Tibial nerve (tissue), 4 donors: ENCODE measurements at regions not wholly inside any gene's neighbourhood (a gene's known extent, or its start where the extent isn't known, plus 50 kb on each side); places are given as distances from the start of the nearest gene placed in this dataset.

Source experiments
- EP300 ChIP-seq, 2 donors: sonication (generic); formaldehyde crosslinking; IDR thresholded peaks; one replicate each; pipeline ENCODE4 v1.6.1; 2017; ENCODE audit warnings: antibody characterized with exemption in 2 of 2, mild to moderate bottlenecking in 1 of 2
- POLR2A ChIP-seq, 2 donors: fragments of 450-650 bp; IDR thresholded peaks; one replicate each; pipeline ENCODE4 v1.6.1; 2017; ENCODE audit warnings: antibody characterized with exemption in 2 of 2, mild to moderate bottlenecking in 2 of 2, moderate library complexity in 2 of 2
- TF ChIP-seq, protein P1 (sequence below), 5 experiments: fragments of 200-600 bp in 3 of 5; fragments of 450-650 bp in 2 of 5; sonication (generic) in 3 of 5; IDR thresholded peaks; one replicate each; pipeline ENCODE4 v1.5.1; 2016 to 2019; ENCODE audit warnings: antibody characterized with exemption in 5 of 5, mild to moderate bottlenecking in 3 of 5, moderate library complexity in 2 of 5

DNA sequence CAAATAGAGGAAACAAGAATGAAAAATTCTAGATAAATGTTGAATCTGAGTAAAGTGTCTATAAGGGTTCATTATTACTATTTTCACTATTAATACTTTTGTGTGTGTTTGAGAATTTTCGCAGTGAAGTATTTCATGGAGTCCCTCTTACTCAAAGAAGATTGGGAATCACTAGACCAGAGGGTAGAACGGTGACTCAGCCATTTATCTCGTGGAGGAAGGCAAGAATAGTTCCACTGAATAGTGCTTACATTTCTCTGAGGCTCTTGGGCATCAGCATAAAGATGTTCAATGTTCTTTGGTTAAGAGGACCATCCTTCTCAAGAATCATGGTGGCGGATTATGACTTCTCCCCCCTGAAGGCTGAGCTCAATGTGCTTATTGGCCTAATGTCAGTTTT lies 376.7 kb upstream of the ARID1B start:
- TF ChIP-seq EP300 (IDR thresholded peaks at IDR 0.05), result no peak
- no peak for TF ChIP-seq POLR2A (IDR thresholded peaks at IDR 0.05)
- TF ChIP-seq, protein P1, sequence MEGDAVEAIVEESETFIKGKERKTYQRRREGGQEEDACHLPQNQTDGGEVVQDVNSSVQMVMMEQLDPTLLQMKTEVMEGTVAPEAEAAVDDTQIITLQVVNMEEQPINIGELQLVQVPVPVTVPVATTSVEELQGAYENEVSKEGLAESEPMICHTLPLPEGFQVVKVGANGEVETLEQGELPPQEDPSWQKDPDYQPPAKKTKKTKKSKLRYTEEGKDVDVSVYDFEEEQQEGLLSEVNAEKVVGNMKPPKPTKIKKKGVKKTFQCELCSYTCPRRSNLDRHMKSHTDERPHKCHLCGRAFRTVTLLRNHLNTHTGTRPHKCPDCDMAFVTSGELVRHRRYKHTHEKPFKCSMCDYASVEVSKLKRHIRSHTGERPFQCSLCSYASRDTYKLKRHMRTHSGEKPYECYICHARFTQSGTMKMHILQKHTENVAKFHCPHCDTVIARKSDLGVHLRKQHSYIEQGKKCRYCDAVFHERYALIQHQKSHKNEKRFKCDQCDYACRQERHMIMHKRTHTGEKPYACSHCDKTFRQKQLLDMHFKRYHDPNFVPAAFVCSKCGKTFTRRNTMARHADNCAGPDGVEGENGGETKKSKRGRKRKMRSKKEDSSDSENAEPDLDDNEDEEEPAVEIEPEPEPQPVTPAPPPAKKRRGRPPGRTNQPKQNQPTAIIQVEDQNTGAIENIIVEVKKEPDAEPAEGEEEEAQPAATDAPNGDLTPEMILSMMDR (IDR thresholded peaks at IDR 0.05), result no peak
